AG10803 (cell line): ENCODE measurements at regions not wholly inside any gene's neighbourhood (a gene's known extent, or its start where the extent isn't known, plus 50 kb on each side); places are given as distances from the start of the nearest gene placed in this dataset.
"Not testable (repeated sequence)": the region's sequence is repeated elsewhere in the genome, so short reads cannot be mapped to it uniquely, and the experiment has no call there.

Source experiments
- DNase-seq: peaks from one replicate; pipeline ENCODE4 v3.0.0; 2010; ENCODE audit warnings: low read depth
- H3K4me3 ChIP-seq: 2 replicates; pipeline ENCODE4 v1.5.1; 2011; ENCODE audit warnings: mild to moderate bottlenecking, low read length, control low read depth

- not testable (repeated sequence) for DNase-seq
These were observed 4429.9 kb upstream of the TPTE start for GRCh38 chr21:6091335-6092027.

GRCh38 chr21:6092401-6092800 lies 4429.0 kb upstream of the TPTE start:
- H3K4me3 ChIP-seq, DNase-seq: not testable (repeated sequence)

More at GRCh38 chr21:6091335-6092027, 4429.9 kb upstream of the TPTE start:
- not testable (repeated sequence) for H3K4me3 ChIP-seq

GRCh38 chr21:6093419-6093818 lies 4428.0 kb upstream of the TPTE start:
- not testable (repeated sequence) for DNase-seq, H3K4me3 ChIP-seq

- H3K4me3 ChIP-seq = not testable (repeated sequence)
These were observed 4427.5 kb upstream of the TPTE start for GRCh38 chr21:6093870-6094269.

GRCh38 chr21:6095304-6095703 lies 4426.1 kb upstream of the TPTE start:
- not testable (repeated sequence) for DNase-seq

More at GRCh38 chr21:6093870-6094269, 4427.5 kb upstream of the TPTE start:
- DNase-seq = not testable (repeated sequence)

GRCh38 chr21:6096560-6097424 lies 4424.6 kb upstream of the TPTE start:
- not testable (repeated sequence) for DNase-seq, H3K4me3 ChIP-seq

More at GRCh38 chr21:6095304-6095703, 4426.1 kb upstream of the TPTE start:
- H3K4me3 ChIP-seq = not testable (repeated sequence)

- not testable (repeated sequence) for DNase-seq, H3K4me3 ChIP-seq
These were observed 4423.6 kb upstream of the TPTE start for GRCh38 chr21:6097736-6098135.

- H3K4me3 ChIP-seq, DNase-seq: not testable (repeated sequence)
These were observed 4423.0 kb upstream of the TPTE start for GRCh38 chr21:6098191-6098935.

GRCh38 chr21:6101588-6101987 lies 4419.8 kb upstream of the TPTE start:
- not testable (repeated sequence) for H3K4me3 ChIP-seq, DNase-seq

GRCh38 chr21:6104546-6104945 lies 4416.8 kb upstream of the TPTE start:
- not testable (repeated sequence) for DNase-seq, H3K4me3 ChIP-seq

- DNase-seq, H3K4me3 ChIP-seq: not testable (repeated sequence)
These were observed 4414.5 kb upstream of the TPTE start for GRCh38 chr21:6106686-6107567.

GRCh38 chr21:6108894-6109293 lies 4412.5 kb upstream of the TPTE start:
- H3K4me3 ChIP-seq, DNase-seq: not testable (repeated sequence)

- not testable (repeated sequence) for H3K4me3 ChIP-seq
These were observed 4411.6 kb upstream of the TPTE start for GRCh38 chr21:6109774-6110173.

GRCh38 chr21:6110716-6111343 lies 4410.6 kb upstream of the TPTE start:
- not testable (repeated sequence) for H3K4me3 ChIP-seq, DNase-seq

More at GRCh38 chr21:6109774-6110173, 4411.6 kb upstream of the TPTE start:
- DNase-seq = peak; percentile 85

- DNase-seq, H3K4me3 ChIP-seq: not testable (repeated sequence)
These were observed 4410.0 kb upstream of the TPTE start for GRCh38 chr21:6111354-6111753.

- not testable (repeated sequence) for DNase-seq, H3K4me3 ChIP-seq
These were observed 4403.0 kb upstream of the TPTE start for GRCh38 chr21:6118336-6118735.

- DNase-seq, H3K4me3 ChIP-seq: not testable (repeated sequence)
These were observed 4400.5 kb upstream of the TPTE start for GRCh38 chr21:6120863-6121262.

GRCh38 chr21:6122629-6123028 lies 4398.8 kb upstream of the TPTE start:
- H3K4me3 ChIP-seq = not testable (repeated sequence)

More at GRCh38 chr21:6122629-6123028, 4398.8 kb upstream of the TPTE start:
- DNase-seq = not testable (repeated sequence)
